T-helper 1 cell treated with Interleukin-12 subunit alpha and Interleukin-12 subunit beta and Interleukin-4 antibody, amounts not matched to agents 30 μg/mL and 1 μg/mL, for 36 hours (primary cell): ENCODE measurements at regions not wholly inside any gene's neighbourhood (a gene's known extent, or its start where the extent isn't known, plus 50 kb on each side); places are given as distances from the start of the nearest gene placed in this dataset.

ENCODE experiments used
- H3K27ac Mint-ChIP-seq: one replicate; pipeline ENCODE4 v1.8.0; 2021; ENCODE audit warnings: mild to moderate bottlenecking, mixed read lengths
- H3K27me3 Mint-ChIP-seq: one replicate; pipeline ENCODE4 v1.8.0; 2021; ENCODE audit warnings: low read depth, mixed read lengths
- H3K36me3 Mint-ChIP-seq: one replicate; pipeline ENCODE4 v1.8.0; 2021; ENCODE audit warnings: low read depth, mixed read lengths
- H3K4me1 Mint-ChIP-seq: one replicate; pipeline ENCODE4 v1.8.0; 2021; ENCODE audit warnings: low read depth, mixed read lengths
- H3K4me3 Mint-ChIP-seq: one replicate; pipeline ENCODE4 v1.8.0; 2021; ENCODE audit warnings: mild to moderate bottlenecking, moderate library complexity, mixed read lengths
- H3K9me3 Mint-ChIP-seq: one replicate; pipeline ENCODE4 v1.8.0; 2021; ENCODE audit warnings: mixed read lengths

- no peak overlapping the region for H3K27ac Mint-ChIP-seq
These were observed 160.9 kb upstream of the CDH5 start for GRCh38 chr16:66205287-66206231.

GRCh38 chr16:66204756-66205155 is 161.7 kb upstream of the CDH5 start:
- Mint-ChIP-seq H3K9me3 (no peaks in the 10 kb centered on the region), H3K36me3 (no peaks in the 10 kb centered on the region), H3K4me1 (no peaks in the 10 kb centered on the region), H3K4me3 (no peak overlapping the region), H3K27ac (no peak overlapping the region), H3K27me3 (peaks cover 4% of the 10 kb centered on the region)

More at GRCh38 chr16:66205287-66206231, 160.9 kb upstream of the CDH5 start:
- H3K4me1 Mint-ChIP-seq = no peaks in the 10 kb centered on the region
- peaks cover 4% of the 10 kb centered on the region for H3K27me3 Mint-ChIP-seq
- H3K9me3 Mint-ChIP-seq = no peaks in the 10 kb centered on the region
- no peaks in the 10 kb centered on the region for H3K36me3 Mint-ChIP-seq
- H3K4me3 Mint-ChIP-seq = no peak overlapping the region

- peaks cover 4% of the 10 kb centered on the region for H3K27me3 Mint-ChIP-seq
- no peak overlapping the region for H3K27ac Mint-ChIP-seq
- H3K36me3 Mint-ChIP-seq = no peaks in the 10 kb centered on the region
- H3K9me3 Mint-ChIP-seq = no peaks in the 10 kb centered on the region
- no peaks in the 10 kb centered on the region for H3K4me1 Mint-ChIP-seq
- H3K4me3 Mint-ChIP-seq = no peak overlapping the region
These were observed 163.0 kb upstream of the CDH5 start for GRCh38 chr16:66203476-66203875.

- Mint-ChIP-seq H3K27ac (no peak overlapping the region), H3K4me3 (no peak overlapping the region), H3K36me3 (no peaks in the 10 kb centered on the region), H3K27me3 (peaks cover under 1% of the 10 kb centered on the region), H3K4me1 (no peaks in the 10 kb centered on the region), H3K9me3 (no peaks in the 10 kb centered on the region)
These were observed 167.3 kb upstream of the CDH5 start for GRCh38 chr16:66199189-66199588.

- Mint-ChIP-seq H3K36me3 (no peaks in the 10 kb centered on the region), H3K4me1 (no peaks in the 10 kb centered on the region), H3K9me3 (no peaks in the 10 kb centered on the region), H3K4me3 (no peak overlapping the region), H3K27me3 (peaks cover 3% of the 10 kb centered on the region), H3K27ac (no peak overlapping the region)
These were observed 167.8 kb upstream of the CDH5 start for GRCh38 chr16:66198641-66199040.

GRCh38 chr16:66197668-66198278 is 168.7 kb upstream of the CDH5 start:
- Mint-ChIP-seq H3K36me3 (no peaks in the 10 kb centered on the region), H3K4me1 (no peaks in the 10 kb centered on the region), H3K27ac (no peak overlapping the region)

GRCh38 chr16:66196770-66197169 is 169.7 kb upstream of the CDH5 start:
- Mint-ChIP-seq H3K4me3 (no peak overlapping the region), H3K27me3 (peaks cover 3% of the 10 kb centered on the region), H3K4me1 (no peaks in the 10 kb centered on the region), H3K36me3 (no peaks in the 10 kb centered on the region), H3K27ac (no peak overlapping the region), H3K9me3 (no peaks in the 10 kb centered on the region)

More at GRCh38 chr16:66197668-66198278, 168.7 kb upstream of the CDH5 start:
- H3K4me3 Mint-ChIP-seq = no peak overlapping the region
- H3K9me3 Mint-ChIP-seq = no peaks in the 10 kb centered on the region
- H3K27me3 Mint-ChIP-seq = peaks cover 3% of the 10 kb centered on the region

GRCh38 chr16:66194866-66195265 is 171.6 kb upstream of the CDH5 start:
- H3K4me1 Mint-ChIP-seq = no peaks in the 10 kb centered on the region
- H3K27me3 Mint-ChIP-seq = peaks cover 7% of the 10 kb centered on the region
- no peak overlapping the region for H3K27ac Mint-ChIP-seq
- no peaks in the 10 kb centered on the region for H3K9me3 Mint-ChIP-seq
- no peaks in the 10 kb centered on the region for H3K36me3 Mint-ChIP-seq
- no peak overlapping the region for H3K4me3 Mint-ChIP-seq

GRCh38 chr16:66193543-66194229 is 172.8 kb upstream of the CDH5 start:
- peaks cover 7% of the 10 kb centered on the region for H3K27me3 Mint-ChIP-seq
- no peaks in the 10 kb centered on the region for H3K9me3 Mint-ChIP-seq
- H3K4me1 Mint-ChIP-seq = no peaks in the 10 kb centered on the region
- no peak overlapping the region for H3K4me3 Mint-ChIP-seq
- H3K27ac Mint-ChIP-seq = no peak overlapping the region
- no peaks in the 10 kb centered on the region for H3K36me3 Mint-ChIP-seq

- Mint-ChIP-seq H3K4me1 (no peaks in the 10 kb centered on the region), H3K4me3 (no peak overlapping the region), H3K9me3 (no peaks in the 10 kb centered on the region), H3K27me3 (peaks cover 7% of the 10 kb centered on the region), H3K36me3 (no peaks in the 10 kb centered on the region), H3K27ac (no peak overlapping the region)
These were observed 176.1 kb upstream of the CDH5 start for GRCh38 chr16:66190411-66190810.

- Mint-ChIP-seq H3K36me3 (no peaks in the 10 kb centered on the region), H3K4me1 (no peaks in the 10 kb centered on the region), H3K4me3 (no peak overlapping the region), H3K27ac (no peak overlapping the region), H3K9me3 (no peaks in the 10 kb centered on the region), H3K27me3 (peaks cover 7% of the 10 kb centered on the region)
These were observed 176.5 kb upstream of the CDH5 start for GRCh38 chr16:66189951-66190350.

- Mint-ChIP-seq H3K27me3 (peaks cover 6% of the 10 kb centered on the region), H3K4me3 (no peak overlapping the region), H3K4me1 (no peaks in the 10 kb centered on the region), H3K27ac (no peak overlapping the region), H3K9me3 (no peaks in the 10 kb centered on the region), H3K36me3 (no peaks in the 10 kb centered on the region)
These were observed 177.4 kb upstream of the CDH5 start for GRCh38 chr16:66188917-66189725.

- no peaks in the 10 kb centered on the region for H3K36me3 Mint-ChIP-seq
- H3K27ac Mint-ChIP-seq = no peak overlapping the region
- H3K4me3 Mint-ChIP-seq = no peak overlapping the region
- no peaks in the 10 kb centered on the region for H3K4me1 Mint-ChIP-seq
- peaks cover 7% of the 10 kb centered on the region for H3K27me3 Mint-ChIP-seq
- no peaks in the 10 kb centered on the region for H3K9me3 Mint-ChIP-seq
These were observed 180.2 kb upstream of the CDH5 start for GRCh38 chr16:66186251-66186785.

- H3K4me3 Mint-ChIP-seq = no peak overlapping the region
- H3K4me1 Mint-ChIP-seq = no peaks in the 10 kb centered on the region
- H3K9me3 Mint-ChIP-seq = peaks cover 8% of the 10 kb centered on the region
- no peak overlapping the region for H3K27ac Mint-ChIP-seq
- H3K27me3 Mint-ChIP-seq = peaks cover 3% of the 10 kb centered on the region
- H3K36me3 Mint-ChIP-seq = no peaks in the 10 kb centered on the region
These were observed 183.9 kb upstream of the CDH5 start for GRCh38 chr16:66182592-66182991.
